DND-41 (cell line): ENCODE measurements at regions not wholly inside any gene's neighbourhood (a gene's known extent, or its start where the extent isn't known, plus 50 kb on each side); places are given as distances from the start of the nearest gene placed in this dataset.

ENCODE experiments used
- ATAC-seq: fragments of 200-7000 bp; cut with Tn5 transposase; 3 replicates; pipeline ENCODE4 v1.9.1; 2021; ENCODE audit warnings: low read depth; ENCODE audit not compliant: insufficient read depth
- DNase-seq: peaks from one replicate; pipeline ENCODE4 v3.0.0-alpha.2; 2020
- H2AFZ ChIP-seq: 2 replicates; pipeline ENCODE4 v1.6.0; 2012; ENCODE audit warnings: low read depth, low read length
- H3K27ac ChIP-seq: 2 replicates; pipeline ENCODE4 v1.5.1; 2012; ENCODE audit warnings: low read length, inconsistent platforms
- H3K27me3 ChIP-seq: fragments of 200-600 bp; sonication (generic); 2 replicates; pipeline ENCODE4 v1.6.0; 2012; ENCODE audit warnings: low read length, mild to moderate bottlenecking, inconsistent platforms; ENCODE audit not compliant: insufficient read depth, poor library complexity
- H3K36me3 ChIP-seq: 2 replicates; pipeline ENCODE4 v1.5.1; 2012; ENCODE audit warnings: low read length, inconsistent platforms; ENCODE audit not compliant: insufficient read depth
- H3K4me1 ChIP-seq: 2 replicates; pipeline ENCODE4 v1.5.1; 2012; ENCODE audit warnings: mild to moderate bottlenecking, low read length; ENCODE audit not compliant: insufficient read depth
- H3K4me2 ChIP-seq: 2 replicates; pipeline ENCODE4 v1.6.0; 2012; ENCODE audit warnings: mild to moderate bottlenecking, moderate library complexity, low read length, inconsistent platforms; ENCODE audit not compliant: insufficient read depth
- H3K4me3 ChIP-seq, 2 experiments: fragments of 200-600 bp in 1 of 2; shearing (Covaris generic) in 1 of 2; 2 replicates each; pipeline ENCODE4 v1.5.1; 2012 to 2016; ENCODE audit warnings: inconsistent platforms in 2 of 2, low read length in 2 of 2, mild to moderate bottlenecking in 2 of 2, low read depth in 1 of 2, moderate library complexity in 1 of 2
- H3K79me2 ChIP-seq: 2 replicates; pipeline ENCODE4 v1.6.0; 2012; ENCODE audit warnings: low read length, inconsistent platforms; ENCODE audit not compliant: insufficient read depth
- H3K9ac ChIP-seq: 2 replicates; pipeline ENCODE4 v1.6.0; 2012; ENCODE audit warnings: low read depth, mild to moderate bottlenecking, inconsistent platforms, low read length, moderate library complexity
- H3K9me3 ChIP-seq: 2 replicates; pipeline ENCODE4 v1.5.1; 2012; ENCODE audit warnings: low read length, moderate library complexity, mild to moderate bottlenecking, inconsistent platforms; ENCODE audit not compliant: insufficient read depth, severe bottlenecking
- H4K20me1 ChIP-seq: 2 replicates; pipeline ENCODE4 v1.6.0; 2012; ENCODE audit warnings: low read length; ENCODE audit not compliant: insufficient read depth
- CTCF ChIP-seq: IDR thresholded peaks from 2 replicates; pipeline ENCODE4 v1.5.1; 2012; ENCODE audit warnings: borderline replicate concordance, low read length, moderate library complexity, mild to moderate bottlenecking; ENCODE audit not compliant: poor library complexity, severe bottlenecking; ENCODE audit errors: extremely low read depth
- EZH2 ChIP-seq: IDR thresholded peaks from 3 replicates; pipeline ENCODE4 v1.6.1; 2012; ENCODE audit warnings: borderline replicate concordance, low read depth, mild to moderate bottlenecking, moderate library complexity, low read length, inconsistent platforms; ENCODE audit not compliant: severe bottlenecking

- no peaks in the 10 kb centered on the region for H4K20me1 ChIP-seq
- no peaks in the 10 kb centered on the region for H3K27me3 ChIP-seq
- H3K4me2 ChIP-seq, result no peak overlapping the region
- H3K27ac ChIP-seq, result no peak overlapping the region
- DNase-seq (no peak), ATAC-seq (no peak)
- H3K36me3 ChIP-seq, result no peaks in the 10 kb centered on the region
- H3K9ac ChIP-seq, result no peak overlapping the region
- no peaks in the 10 kb centered on the region for H3K79me2 ChIP-seq
- no peak overlapping the region for H2AFZ ChIP-seq
- no peak overlapping the region for H3K4me3 ChIP-seq
- TF ChIP-seq EZH2, result no peak
- no peak for TF ChIP-seq CTCF
- no peaks in the 10 kb centered on the region for H3K9me3 ChIP-seq
- H3K4me1 ChIP-seq, result no peaks in the 10 kb centered on the region
Observed at GRCh38 chr22:34588871-34589545, 476.9 kb upstream of the ISX start.

GRCh38 chr22:34592123-34592740 lies 473.7 kb upstream of the ISX start:
- H4K20me1 ChIP-seq, result no peaks in the 10 kb centered on the region
- no peak for DNase-seq

GRCh38 chr22:34599567-34599966 lies 466.4 kb upstream of the ISX start:
- Histone ChIP-seq H2AFZ (no peak overlapping the region), H3K9ac (no peak overlapping the region), H3K27me3 (peaks cover 2% of the 10 kb centered on the region), H3K4me3 (no peak overlapping the region), H3K4me1 (no peaks in the 10 kb centered on the region), H3K79me2 (no peaks in the 10 kb centered on the region), H3K27ac (no peak overlapping the region), H3K36me3 (no peaks in the 10 kb centered on the region), H3K9me3 (no peaks in the 10 kb centered on the region), H3K4me2 (no peak overlapping the region), H4K20me1 (no peaks in the 10 kb centered on the region)
- no peak for DNase-seq
- TF ChIP-seq EZH2 (no peak), CTCF (no peak)
- no peak for ATAC-seq

More at GRCh38 chr22:34592123-34592740, 473.7 kb upstream of the ISX start:
- H3K27me3 ChIP-seq, result no peaks in the 10 kb centered on the region
- H3K9ac ChIP-seq, result no peak overlapping the region
- no peaks in the 10 kb centered on the region for H3K36me3 ChIP-seq
- TF ChIP-seq CTCF (no peak), EZH2 (no peak)
- no peak overlapping the region for H2AFZ ChIP-seq
- no peak for ATAC-seq
- H3K4me2 ChIP-seq, result no peak overlapping the region
- H3K27ac ChIP-seq, result no peak overlapping the region
- H3K4me3 ChIP-seq, result no peak overlapping the region
- H3K4me1 ChIP-seq, result no peaks in the 10 kb centered on the region
- H3K9me3 ChIP-seq, result no peaks in the 10 kb centered on the region
- no peaks in the 10 kb centered on the region for H3K79me2 ChIP-seq
